GM12878 (cell line): ENCODE measurements at regions not wholly inside any gene's neighbourhood (a gene's known extent, or its start where the extent isn't known, plus 50 kb on each side); places are given as distances from the start of the nearest gene placed in this dataset.

Experiments used
- ATAC-seq: fragments of 200-7000 bp; cut with Tn5 transposase; 3 replicates; pipeline ENCODE4 v1.9.1; 2020; ENCODE audit warnings: mild to moderate bottlenecking, moderate library complexity
- BruUV-seq: library from RNA; stranded (reverse); fragments of 400-500 nt; replicated peaks from 2 replicates; lab custom pipeline; 2021; lab: Mats Ljungman, UMichigan
- CTCF ChIA-PET: fragments of 300-600 bp; sonication (Branson Sonifier 250); formaldehyde crosslinking; extraction: SDS; loops from one replicate; lab custom pipeline; 2021; ENCODE audit warnings: inconsistent platforms; lab: Yijun Ruan, JAX
- POLR2A ChIA-PET: fragments of 350-600 bp; formaldehyde crosslinking; extraction: SDS; loops from one replicate; lab custom pipeline; 2021; ENCODE audit warnings: inconsistent platforms; lab: Charles Lee
- RAD21 ChIA-PET: fragments of 300-600 bp; sonication (Branson Sonifier 250); formaldehyde crosslinking; loops from one replicate; lab custom pipeline; 2023; ENCODE audit warnings: antibody characterized with exemption; ENCODE audit not compliant: unreplicated experiment; lab: Charles Lee
- SMC1A ChIA-PET: fragments of 300-600 bp; sonication (Branson Sonifier 250); formaldehyde crosslinking; loops from one replicate; lab custom pipeline; 2023; ENCODE audit not compliant: unreplicated experiment, uncharacterized antibody; lab: Charles Lee
- DNase-seq: peaks from one replicate; pipeline ENCODE4 v3.0.0-alpha.2; 2011; ENCODE audit warnings: low read depth, low spot score
- FAIRE-seq: peaks from 3 replicates; lab custom pipeline; 2011; peaks lifted over from hg19 to GRCh38; lab: Jason Lieb, UNC
- H2AFZ ChIP-seq: 2 replicates; pipeline ENCODE4 v1.6.0; 2011; ENCODE audit warnings: low read depth, low read length, control low read depth; ENCODE audit not compliant: control insufficient read depth
- H3K27ac ChIP-seq: 2 replicates; pipeline ENCODE4 v1.5.1; 2011; ENCODE audit warnings: control low read depth; ENCODE audit not compliant: control insufficient read depth, insufficient read depth
- H3K27me3 ChIP-seq, 2 experiments: replicated peaks in 1 of 2; 2 replicates each; pipeline versions ENCODE4 v1.6.0 to v1.6.1; 2011; ENCODE audit warnings: low read length in 1 of 2; ENCODE audit not compliant: control insufficient read depth in 2 of 2, insufficient read depth in 2 of 2
- H3K36me3 ChIP-seq, 2 experiments: 2 replicates each; pipeline ENCODE4 v1.5.1; 2011; ENCODE audit warnings: low read length in 1 of 2; ENCODE audit not compliant: control insufficient read depth in 2 of 2, insufficient read depth in 2 of 2
- H3K4me1 ChIP-seq: 2 replicates; pipeline ENCODE4 v1.6.1; 2011; ENCODE audit warnings: mild to moderate bottlenecking, low read length, moderate library complexity, mixed read lengths; ENCODE audit not compliant: control insufficient read depth, insufficient read depth
- H3K4me2 ChIP-seq: 2 replicates; pipeline ENCODE4 v1.6.0; 2011; ENCODE audit warnings: control low read depth; ENCODE audit not compliant: control insufficient read depth, insufficient read depth
- H3K4me3 ChIP-seq: fragments of 200-600 bp; sonication (generic); 2 replicates; pipeline ENCODE4 v1.5.1; 2016
- H3K79me2 ChIP-seq: 2 replicates; pipeline ENCODE4 v1.6.0; 2011; ENCODE audit warnings: low read length; ENCODE audit not compliant: control insufficient read depth, insufficient read depth
- H3K9ac ChIP-seq: 2 replicates; pipeline ENCODE4 v1.8.0; 2011; ENCODE audit warnings: low read length, control low read depth, mixed read lengths; ENCODE audit not compliant: control insufficient read depth, insufficient read depth
- H3K9me3 ChIP-seq: replicated peaks from 3 replicates; pipeline ENCODE4 v1.5.1; 2011; ENCODE audit warnings: mild to moderate bottlenecking, low read length; ENCODE audit not compliant: control insufficient read depth, insufficient read depth
- H4K20me1 ChIP-seq: 2 replicates; pipeline ENCODE4 v1.6.0; 2011; ENCODE audit not compliant: control insufficient read depth, insufficient read depth
- BCL11A ChIP-seq: IDR thresholded peaks from 2 replicates; pipeline ENCODE4 v1.6.1; 2011; ENCODE audit warnings: low read depth, low read length
- CHD2 ChIP-seq: IDR thresholded peaks from 2 replicates; pipeline ENCODE4 v1.6.1; 2011; ENCODE audit warnings: low read depth, low read length, improper control_type of control experiment, borderline replicate concordance
- ETV6 ChIP-seq, 2 experiments: fragments of 450-650 bp in 1 of 2; IDR thresholded peaks in 1 of 2; conservative IDR thresholded peaks in 1 of 2; 2 replicates each; pipeline ENCODE4 v1.6.1; 2014; ENCODE audit warnings: antibody characterized with exemption in 1 of 2, borderline replicate concordance in 1 of 2, low read depth in 1 of 2, mild to moderate bottlenecking in 1 of 2, moderate library complexity in 1 of 2
- FOXM1 ChIP-seq: IDR thresholded peaks from 2 replicates; pipeline ENCODE4 v1.6.1; 2012; ENCODE audit warnings: low read depth, mild to moderate bottlenecking, inconsistent platforms, low read length, moderate library complexity
- HDAC6 ChIP-seq: fragments of 200-600 bp; sonication (generic); IDR thresholded peaks from one replicate; pipeline ENCODE4 v1.8.0; 2017; ENCODE audit warnings: antibody characterized with exemption; ENCODE audit not compliant: unreplicated experiment
- IKZF2 ChIP-seq, 2 experiments: fragments of 450-650 bp; IDR thresholded peaks; 2 replicates each; pipeline ENCODE4 v1.6.1; 2017; ENCODE audit warnings: mild to moderate bottlenecking in 2 of 2, moderate library complexity in 2 of 2
- ZNF24 ChIP-seq: fragments of 450-650 bp; IDR thresholded peaks from 2 replicates; pipeline ENCODE4 v1.6.1; 2017; ENCODE audit warnings: antibody characterized with exemption, mild to moderate bottlenecking
- WGBS: methylation state at CpG from one replicate; pipeline ENCODE4 v1.1.6; 2016; ENCODE audit warnings: low lambda C conversion rate; ENCODE audit not compliant: insufficient replicate concordance, insufficient coverage; ENCODE audit errors: missing lambda C conversion rate; 5-methylcytosine and 5-hydroxymethylcytosine counted together
- in situ Hi-C: fragments of 300-500 bp; cut with MboI; formaldehyde crosslinking; loops from 9 replicates; pipeline ENCODE4 v1.14.3; 2018; ENCODE audit warnings: mixed read lengths
- intact Hi-C: fragments of 100-400 bp; cut with micrococcal nuclease; formaldehyde crosslinking; loops from one replicate; pipeline ENCODE4 v1.14.2; 2022; ENCODE audit not compliant: unreplicated experiment
- TF ChIP-seq, protein P1 (sequence below): fragments of 450-650 bp; IDR thresholded peaks from 2 replicates; pipeline ENCODE4 v1.6.1; 2016; ENCODE audit warnings: mild to moderate bottlenecking
- TF ChIP-seq, protein P2 (sequence below): fragments of 450-650 bp; formaldehyde crosslinking; IDR thresholded peaks from 2 replicates; pipeline ENCODE4 v1.5.0; 2022; ENCODE audit warnings: mild to moderate bottlenecking, missing genetic modification characterization

DNA sequence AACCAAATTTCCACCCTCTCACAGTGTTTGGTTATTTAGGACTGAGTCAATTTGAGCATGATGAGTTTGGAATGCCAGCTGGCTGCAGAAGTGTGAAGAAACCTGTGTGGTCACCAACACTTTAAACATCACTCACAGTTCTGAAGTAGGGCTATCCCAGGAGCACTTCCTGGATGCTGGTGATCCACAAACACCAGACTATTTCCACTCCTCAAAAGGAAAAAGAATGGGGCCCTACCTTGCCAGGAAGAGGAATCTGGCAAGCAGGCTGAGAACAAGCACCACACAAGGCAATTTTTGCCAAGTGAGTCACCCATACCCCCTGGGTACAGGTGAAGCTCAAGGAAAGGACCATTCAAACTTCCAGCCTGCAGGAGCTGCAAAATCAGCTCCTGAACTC is 294.2 kb upstream of the PTGER4 start:
- Histone ChIP-seq H3K27ac (no peak overlapping the region), H3K27me3 (no peaks in the 10 kb centered on the region), H3K79me2 (no peaks in the 10 kb centered on the region), H3K4me1 (peaks cover 26% of the 10 kb centered on the region), H3K9me3 (no peaks in the 10 kb centered on the region), H3K4me2 (peak overlapping the region; percentile 50; the same call in 1 of the 2 replicates), H4K20me1 (no peaks in the 10 kb centered on the region), H3K4me3 (no peak overlapping the region), H3K36me3 (no peaks in the 10 kb centered on the region), H2AFZ (no peak overlapping the region), H3K9ac (no peak overlapping the region)
- ChIA-PET SMC1A (interaction anchor here (1.6 kb wide), 1 partner anchor 8 kb away, joined by 4 read pairs; no protein-coding TSS in a partner anchor), POLR2A (no interaction called here), CTCF (interaction anchor here (1.5 to 1.7 kb wide), 2 partner anchors 52 to 300 kb away, joined by 4 read pairs; no protein-coding TSS in a partner anchor), RAD21 (interaction anchor here (0.5 to 2.2 kb wide), 4 partner anchors 9 to 555 kb away, joined by 3 to 5 read pairs (median 4); no protein-coding TSS in a partner anchor)
- BruUV-seq = no TSS peak
- TF ChIP-seq HDAC6 (no peak), BCL11A (no peak), ETV6 (conservative IDR thresholded peaks at IDR 0.05 in 1 of 2, IDR thresholded peaks at IDR 0.05 in 1 of 2; ENCODE audit: borderline replicate concordance in 1 of 2, low read depth in 1 of 2) (no peak), IKZF2 (IDR thresholded peaks at IDR 0.05) (no peak)
- no peak for FAIRE-seq
- no peak for DNase-seq
- in situ Hi-C loops (no loop called here), intact Hi-C loops (loop anchor here (5.0 kb wide), 1 partner anchor 297 kb away; no protein-coding TSS in a partner anchor)
- ATAC-seq = no peak; the same call in 1 of the 3 replicates

DNA sequence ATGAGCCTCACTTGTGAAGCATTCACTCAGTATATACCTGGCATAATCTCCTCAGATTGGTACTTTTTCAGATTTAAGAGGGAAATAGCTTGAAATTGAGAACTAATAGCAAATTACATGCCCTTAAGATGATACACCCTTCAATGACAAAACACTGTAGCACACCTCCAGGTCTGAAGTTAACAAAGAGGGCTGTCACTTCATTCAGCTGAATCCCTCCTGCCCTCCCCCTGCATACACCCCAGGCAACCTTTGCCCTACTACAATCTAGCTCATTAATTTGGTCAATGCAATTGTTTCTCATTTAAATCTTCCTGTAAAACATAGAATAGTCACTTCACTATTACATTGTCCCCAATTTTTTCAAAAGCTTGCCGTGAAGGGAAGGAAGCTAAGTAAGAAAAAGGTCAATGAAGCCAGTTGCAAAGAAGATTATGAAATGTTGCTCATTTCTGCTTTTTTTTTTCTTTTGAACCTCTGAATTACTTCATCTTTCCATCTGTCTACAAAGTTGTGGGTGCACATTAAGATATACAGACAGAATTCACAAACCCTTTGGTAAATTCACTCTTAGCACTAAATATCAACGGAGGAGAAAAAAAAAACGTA is 294.8 kb upstream of the PTGER4 start:
- in situ Hi-C loops = loop anchor here (5.0 kb wide), 1 partner anchor 97 kb away; no protein-coding TSS in a partner anchor
- 47% methylated on average over 3 of the region's 3 CpGs for WGBS
- BruUV-seq = no TSS peak
- Histone ChIP-seq H3K79me2 (no peaks in the 10 kb centered on the region), H2AFZ (no peak overlapping the region), H3K4me2 (no peak overlapping the region), H3K27ac (no peak overlapping the region), H4K20me1 (no peaks in the 10 kb centered on the region), H3K27me3 (no peaks in the 10 kb centered on the region), H3K4me3 (no peak overlapping the region), H3K9me3 (no peaks in the 10 kb centered on the region), H3K9ac (no peak overlapping the region), H3K4me1 (peaks cover 26% of the 10 kb centered on the region), H3K36me3 (no peaks in the 10 kb centered on the region)
- ATAC-seq (peak; percentile 24; the same call in 2 of the 3 replicates), DNase-seq (no peak), FAIRE-seq (no peak)
- RAD21 ChIA-PET = interaction anchor here (0.5 to 2.2 kb wide), 2 partner anchors 53 to 554 kb away, joined by 3 to 5 read pairs; no protein-coding TSS in a partner anchor
- POLR2A ChIA-PET = no interaction called here
- TF ChIP-seq FOXM1 (no peak), CHD2 (no peak), ZNF24 (no peak)
- TF ChIP-seq, protein P1, sequence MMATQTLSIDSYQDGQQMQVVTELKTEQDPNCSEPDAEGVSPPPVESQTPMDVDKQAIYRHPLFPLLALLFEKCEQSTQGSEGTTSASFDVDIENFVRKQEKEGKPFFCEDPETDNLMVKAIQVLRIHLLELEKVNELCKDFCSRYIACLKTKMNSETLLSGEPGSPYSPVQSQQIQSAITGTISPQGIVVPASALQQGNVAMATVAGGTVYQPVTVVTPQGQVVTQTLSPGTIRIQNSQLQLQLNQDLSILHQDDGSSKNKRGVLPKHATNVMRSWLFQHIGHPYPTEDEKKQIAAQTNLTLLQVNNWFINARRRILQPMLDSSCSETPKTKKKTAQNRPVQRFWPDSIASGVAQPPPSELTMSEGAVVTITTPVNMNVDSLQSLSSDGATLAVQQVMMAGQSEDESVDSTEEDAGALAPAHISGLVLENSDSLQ = no peak
- TF ChIP-seq, protein P2, sequence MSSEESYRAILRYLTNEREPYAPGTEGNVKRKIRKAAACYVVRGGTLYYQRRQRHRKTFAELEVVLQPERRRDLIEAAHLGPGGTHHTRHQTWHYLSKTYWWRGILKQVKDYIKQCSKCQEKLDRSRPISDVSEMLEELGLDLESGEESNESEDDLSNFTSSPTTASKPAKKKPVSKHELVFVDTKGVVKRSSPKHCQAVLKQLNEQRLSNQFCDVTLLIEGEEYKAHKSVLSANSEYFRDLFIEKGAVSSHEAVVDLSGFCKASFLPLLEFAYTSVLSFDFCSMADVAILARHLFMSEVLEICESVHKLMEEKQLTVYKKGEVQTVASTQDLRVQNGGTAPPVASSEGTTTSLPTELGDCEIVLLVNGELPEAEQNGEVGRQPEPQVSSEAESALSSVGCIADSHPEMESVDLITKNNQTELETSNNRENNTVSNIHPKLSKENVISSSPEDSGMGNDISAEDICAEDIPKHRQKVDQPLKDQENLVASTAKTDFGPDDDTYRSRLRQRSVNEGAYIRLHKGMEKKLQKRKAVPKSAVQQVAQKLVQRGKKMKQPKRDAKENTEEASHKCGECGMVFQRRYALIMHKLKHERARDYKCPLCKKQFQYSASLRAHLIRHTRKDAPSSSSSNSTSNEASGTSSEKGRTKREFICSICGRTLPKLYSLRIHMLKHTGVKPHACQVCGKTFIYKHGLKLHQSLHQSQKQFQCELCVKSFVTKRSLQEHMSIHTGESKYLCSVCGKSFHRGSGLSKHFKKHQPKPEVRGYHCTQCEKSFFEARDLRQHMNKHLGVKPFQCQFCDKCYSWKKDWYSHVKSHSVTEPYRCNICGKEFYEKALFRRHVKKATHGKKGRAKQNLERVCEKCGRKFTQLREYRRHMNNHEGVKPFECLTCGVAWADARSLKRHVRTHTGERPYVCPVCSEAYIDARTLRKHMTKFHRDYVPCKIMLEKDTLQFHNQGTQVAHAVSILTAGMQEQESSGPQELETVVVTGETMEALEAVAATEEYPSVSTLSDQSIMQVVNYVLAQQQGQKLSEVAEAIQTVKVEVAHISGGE (CRISPR knock-in tag) = no peak
- intact Hi-C loops = loop anchor here (5.0 kb wide), 1 partner anchor 297 kb away; no protein-coding TSS in a partner anchor
- SMC1A ChIA-PET = interaction anchor here (1.6 to 2.1 kb wide), 2 partner anchors 9 to 101 kb away, joined by 4 to 6 read pairs; no protein-coding TSS in a partner anchor
- CTCF ChIA-PET = interaction anchor here (0.7 to 1.7 kb wide), 3 partner anchors 18 to 113 kb away, joined by 3 to 4 read pairs (median 3); no protein-coding TSS in a partner anchor
